OCI-LY1 (cell line): ENCODE measurements at regions not wholly inside any gene's neighbourhood (a gene's known extent, or its start where the extent isn't known, plus 50 kb on each side); places are given as distances from the start of the nearest gene placed in this dataset.

Experiments
- H2AFZ ChIP-seq: fragments of 200-600 bp; sonication (generic), shearing (Covaris generic); 2 replicates; pipeline ENCODE4 v1.6.0; 2014; ENCODE audit warnings: antibody characterized with exemption, mild to moderate bottlenecking, low read length
- H3F3A ChIP-seq: fragments of 200-600 bp; sonication (generic), shearing (Covaris generic); 2 replicates; pipeline ENCODE4 v1.6.0; 2014; ENCODE audit warnings: mild to moderate bottlenecking, antibody characterized with exemption, low read length, moderate library complexity; ENCODE audit not compliant: insufficient read depth
- H3K27ac ChIP-seq: fragments of 200-600 bp; sonication (generic); 2 replicates; pipeline ENCODE4 v1.5.1; 2014; ENCODE audit warnings: low read length, mixed run types, mild to moderate bottlenecking, low read depth; ENCODE audit not compliant: poor library complexity, severe bottlenecking
- H3K27me3 ChIP-seq: fragments of 200-600 bp; sonication (generic); 2 replicates; pipeline ENCODE4 v1.6.0; 2014; ENCODE audit warnings: antibody characterized with exemption, mild to moderate bottlenecking, low read length, moderate library complexity; ENCODE audit not compliant: insufficient read depth
- H3K36me3 ChIP-seq: fragments of 200-600 bp; sonication (generic); 2 replicates; pipeline ENCODE4 v1.6.1; 2014; ENCODE audit warnings: mild to moderate bottlenecking, antibody characterized with exemption, low read length, moderate library complexity, mixed read lengths; ENCODE audit not compliant: insufficient read depth
- H3K4me1 ChIP-seq: fragments of 200-600 bp; sonication (generic); 2 replicates; pipeline ENCODE4 v1.5.1; 2014; ENCODE audit warnings: mild to moderate bottlenecking, low read length, moderate library complexity; ENCODE audit not compliant: insufficient read depth, severe bottlenecking
- H3K4me2 ChIP-seq: fragments of 200-600 bp; sonication (generic), shearing (Covaris generic); 2 replicates; pipeline ENCODE4 v1.6.1; 2014; ENCODE audit warnings: low read length
- H3K4me3 ChIP-seq: fragments of 200-600 bp; sonication (generic); 2 replicates; pipeline ENCODE4 v1.5.1; 2014; ENCODE audit warnings: low read length, low read depth, mild to moderate bottlenecking, mixed read lengths; ENCODE audit not compliant: poor library complexity, severe bottlenecking
- H3K79me2 ChIP-seq: fragments of 200-600 bp; shearing (Covaris generic); 2 replicates; pipeline ENCODE4 v1.6.1; 2016; ENCODE audit warnings: mixed run types, low read length, mixed read lengths; ENCODE audit not compliant: insufficient read depth
- H3K9ac ChIP-seq: fragments of 200-600 bp; sonication (generic), shearing (Covaris generic); 2 replicates; pipeline ENCODE4 v1.6.1; 2014; ENCODE audit warnings: mild to moderate bottlenecking, low read length, mixed read lengths
- H3K9me2 ChIP-seq: fragments of 200-600 bp; sonication (generic), shearing (Covaris generic); 2 replicates; pipeline ENCODE4 v1.6.1; 2014; ENCODE audit warnings: low read depth, mild to moderate bottlenecking, low read length, mixed read lengths
- H3K9me3 ChIP-seq: fragments of 200-600 bp; shearing (Covaris generic); 2 replicates; pipeline ENCODE4 v1.6.1; 2014; ENCODE audit warnings: low read length, mixed read lengths
- H4K20me1 ChIP-seq: fragments of 200-600 bp; sonication (generic), shearing (Covaris generic); 2 replicates; pipeline ENCODE4 v1.6.0; 2016; ENCODE audit warnings: mild to moderate bottlenecking, low read length; ENCODE audit not compliant: insufficient read depth
- EZH2 ChIP-seq: fragments of 200-600 bp; sonication (generic), shearing (Covaris generic); IDR thresholded peaks from 2 replicates; pipeline ENCODE4 v1.8.0; 2017; ENCODE audit warnings: borderline replicate concordance, mixed run types, mild to moderate bottlenecking, antibody characterized with exemption, low read length, moderate library complexity, mixed read lengths
- TF ChIP-seq, protein P1 (sequence below): fragments of 200-600 bp; sonication (generic), shearing (Covaris generic); IDR thresholded peaks from 2 replicates; pipeline ENCODE4 v1.5.1; 2017; ENCODE audit warnings: mild to moderate bottlenecking, antibody characterized with exemption, low read length, moderate library complexity, mixed read lengths

DNA sequence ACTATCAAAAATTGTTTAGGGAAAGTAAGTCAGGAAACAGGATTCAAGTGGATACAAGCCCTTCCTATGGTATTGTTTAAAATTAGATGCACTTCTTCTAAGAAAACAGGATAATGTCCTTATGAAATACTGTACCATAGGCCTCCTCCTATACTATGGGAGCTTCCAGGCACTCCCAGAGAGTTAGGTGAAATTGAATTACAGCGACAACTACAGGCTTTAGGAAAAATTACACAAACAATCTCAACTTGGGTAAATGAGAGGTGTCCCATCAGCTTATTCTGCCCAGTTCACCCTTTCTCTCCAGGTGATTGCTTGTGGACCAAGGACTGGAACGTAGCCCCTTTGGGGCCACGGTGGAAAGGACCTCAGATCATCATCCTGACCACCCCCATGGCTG lies 528.7 kb upstream of the TSPY4 start:
- H3K79me2 ChIP-seq: no peaks in the 10 kb centered on the region
- TF ChIP-seq EZH2: no peak
- TF ChIP-seq, protein P1, sequence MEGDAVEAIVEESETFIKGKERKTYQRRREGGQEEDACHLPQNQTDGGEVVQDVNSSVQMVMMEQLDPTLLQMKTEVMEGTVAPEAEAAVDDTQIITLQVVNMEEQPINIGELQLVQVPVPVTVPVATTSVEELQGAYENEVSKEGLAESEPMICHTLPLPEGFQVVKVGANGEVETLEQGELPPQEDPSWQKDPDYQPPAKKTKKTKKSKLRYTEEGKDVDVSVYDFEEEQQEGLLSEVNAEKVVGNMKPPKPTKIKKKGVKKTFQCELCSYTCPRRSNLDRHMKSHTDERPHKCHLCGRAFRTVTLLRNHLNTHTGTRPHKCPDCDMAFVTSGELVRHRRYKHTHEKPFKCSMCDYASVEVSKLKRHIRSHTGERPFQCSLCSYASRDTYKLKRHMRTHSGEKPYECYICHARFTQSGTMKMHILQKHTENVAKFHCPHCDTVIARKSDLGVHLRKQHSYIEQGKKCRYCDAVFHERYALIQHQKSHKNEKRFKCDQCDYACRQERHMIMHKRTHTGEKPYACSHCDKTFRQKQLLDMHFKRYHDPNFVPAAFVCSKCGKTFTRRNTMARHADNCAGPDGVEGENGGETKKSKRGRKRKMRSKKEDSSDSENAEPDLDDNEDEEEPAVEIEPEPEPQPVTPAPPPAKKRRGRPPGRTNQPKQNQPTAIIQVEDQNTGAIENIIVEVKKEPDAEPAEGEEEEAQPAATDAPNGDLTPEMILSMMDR: peak; percentile 32; the same call in 1 of the 2 replicates
- no peaks in the 10 kb centered on the region for H4K20me1 ChIP-seq
- H3K9me2 ChIP-seq: no peaks in the 10 kb centered on the region
- H3K9ac ChIP-seq: no peak overlapping the region
- no peak overlapping the region for H3K27ac ChIP-seq
- no peaks in the 10 kb centered on the region for H3K4me1 ChIP-seq
- H3K36me3 ChIP-seq: no peaks in the 10 kb centered on the region
- no peak overlapping the region for H2AFZ ChIP-seq
- H3K27me3 ChIP-seq: no peaks in the 10 kb centered on the region
- H3K4me2 ChIP-seq: no peak overlapping the region
- H3K4me3 ChIP-seq: no peak overlapping the region
- no peaks in the 10 kb centered on the region for H3K9me3 ChIP-seq
- H3F3A ChIP-seq: no peaks in the 10 kb centered on the region

DNA sequence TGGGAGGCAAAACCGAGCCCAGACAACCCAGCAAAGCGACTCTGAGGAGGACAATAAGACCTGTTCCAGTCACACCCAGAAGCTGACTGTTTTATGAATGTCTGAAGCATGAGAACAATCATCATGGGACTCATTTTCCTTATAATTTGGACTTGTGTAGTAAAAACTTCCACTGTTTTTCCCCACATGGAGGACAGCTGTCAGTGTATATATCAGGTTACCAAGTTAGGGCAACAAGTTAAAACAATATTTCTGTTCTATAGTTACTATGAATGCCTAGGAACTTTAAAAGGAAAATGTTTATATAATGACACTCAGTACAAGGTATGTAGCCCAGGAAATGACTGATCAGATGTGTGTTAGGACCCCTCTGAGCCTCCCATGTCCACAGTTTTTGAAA lies 528.2 kb upstream of the TSPY4 start:
- Histone ChIP-seq H3K4me3 (no peak overlapping the region), H3K4me1 (no peaks in the 10 kb centered on the region), H4K20me1 (no peaks in the 10 kb centered on the region), H3K27ac (no peak overlapping the region), H3K36me3 (no peaks in the 10 kb centered on the region), H3K9me3 (no peaks in the 10 kb centered on the region), H3K27me3 (no peaks in the 10 kb centered on the region), H2AFZ (no peak overlapping the region), H3F3A (no peaks in the 10 kb centered on the region), H3K9ac (no peak overlapping the region), H3K4me2 (no peak overlapping the region), H3K79me2 (no peaks in the 10 kb centered on the region), H3K9me2 (no peaks in the 10 kb centered on the region)
- TF ChIP-seq EZH2: no peak
- TF ChIP-seq, protein P1: no peak

DNA sequence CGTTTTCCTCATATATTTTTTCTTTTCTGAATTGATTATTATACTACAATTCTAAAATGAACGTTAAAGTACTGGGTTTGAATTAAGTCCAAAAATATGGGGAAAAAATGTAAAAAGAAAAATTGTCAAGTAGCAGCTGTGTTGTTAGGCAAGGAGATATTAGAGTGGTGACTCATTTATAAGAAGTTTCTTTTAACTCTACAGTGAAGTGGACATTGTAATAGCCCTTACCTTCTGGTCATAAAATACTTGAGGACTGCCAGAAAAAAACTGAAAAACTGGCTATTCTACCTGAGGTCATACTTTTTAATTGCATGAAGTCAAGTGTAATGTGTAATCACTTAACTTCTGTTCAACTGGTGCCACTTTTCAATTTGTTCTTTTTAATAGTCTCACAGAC lies 523.1 kb upstream of the TSPY4 start:
- no peak overlapping the region for H3K4me2 ChIP-seq
- H3K79me2 ChIP-seq: no peaks in the 10 kb centered on the region
- no peak overlapping the region for H3K27ac ChIP-seq
- no peaks in the 10 kb centered on the region for H3K9me2 ChIP-seq
- H3K27me3 ChIP-seq: no peaks in the 10 kb centered on the region
- no peak overlapping the region for H3K9ac ChIP-seq
- no peaks in the 10 kb centered on the region for H3K9me3 ChIP-seq
- no peak overlapping the region for H3K4me3 ChIP-seq
- H4K20me1 ChIP-seq: no peaks in the 10 kb centered on the region
- no peaks in the 10 kb centered on the region for H3K36me3 ChIP-seq
- no peak overlapping the region for H2AFZ ChIP-seq
- H3F3A ChIP-seq: no peaks in the 10 kb centered on the region
- TF ChIP-seq EZH2: no peak
- TF ChIP-seq, protein P1: no peak
- no peaks in the 10 kb centered on the region for H3K4me1 ChIP-seq
